ENCODE measurements at regions not wholly inside any gene's neighbourhood (a gene's known extent, or its start where the extent isn't known, plus 50 kb on each side); places are given as distances from the start of the nearest gene placed in this dataset.

GRCh38 chr11:116207019-116207418, 565.8 kb downstream of the BUD13 start:
- TF ChIP-seq, protein P1, sequence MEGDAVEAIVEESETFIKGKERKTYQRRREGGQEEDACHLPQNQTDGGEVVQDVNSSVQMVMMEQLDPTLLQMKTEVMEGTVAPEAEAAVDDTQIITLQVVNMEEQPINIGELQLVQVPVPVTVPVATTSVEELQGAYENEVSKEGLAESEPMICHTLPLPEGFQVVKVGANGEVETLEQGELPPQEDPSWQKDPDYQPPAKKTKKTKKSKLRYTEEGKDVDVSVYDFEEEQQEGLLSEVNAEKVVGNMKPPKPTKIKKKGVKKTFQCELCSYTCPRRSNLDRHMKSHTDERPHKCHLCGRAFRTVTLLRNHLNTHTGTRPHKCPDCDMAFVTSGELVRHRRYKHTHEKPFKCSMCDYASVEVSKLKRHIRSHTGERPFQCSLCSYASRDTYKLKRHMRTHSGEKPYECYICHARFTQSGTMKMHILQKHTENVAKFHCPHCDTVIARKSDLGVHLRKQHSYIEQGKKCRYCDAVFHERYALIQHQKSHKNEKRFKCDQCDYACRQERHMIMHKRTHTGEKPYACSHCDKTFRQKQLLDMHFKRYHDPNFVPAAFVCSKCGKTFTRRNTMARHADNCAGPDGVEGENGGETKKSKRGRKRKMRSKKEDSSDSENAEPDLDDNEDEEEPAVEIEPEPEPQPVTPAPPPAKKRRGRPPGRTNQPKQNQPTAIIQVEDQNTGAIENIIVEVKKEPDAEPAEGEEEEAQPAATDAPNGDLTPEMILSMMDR (IDR thresholded peaks at IDR 0.05 in 4 of 5, conservative IDR thresholded peaks at IDR 0.05 in 1 of 5), result no peak
- no peak for TF ChIP-seq POLR2A (IDR thresholded peaks at IDR 0.05)

Data from gastrocnemius medialis (tissue), 4 donors.